Gastroesophageal sphincter (tissue), 4 donors: ENCODE measurements at regions not wholly inside any gene's neighbourhood (a gene's known extent, or its start where the extent isn't known, plus 50 kb on each side); places are given as distances from the start of the nearest gene placed in this dataset.

ENCODE experiments used
- ATAC-seq: fragments of 150-250 bp; one replicate; pipeline ENCODE4 v1.9.1; 2016; ENCODE audit warnings: mild to moderate bottlenecking, moderate library complexity
- H3K27ac ChIP-seq, 4 donors: fragments of 200-600 bp; sonication (generic) in 3 of 4; 1 replicate in 3 of 4; 2 replicates in 1 of 4; pipeline ENCODE4 v1.5.1; 2016 to 2019
- H3K27me3 ChIP-seq: fragments of 200-600 bp; sonication (generic); one replicate; pipeline ENCODE4 v1.5.1; 2019
- H3K36me3 ChIP-seq, 2 donors: fragments of 200-600 bp; sonication (generic); one replicate each; pipeline ENCODE4 v1.5.1; 2019; ENCODE audit warnings: control low read depth in 1 of 2
- H3K4me1 ChIP-seq, 3 donors: fragments of 200-600 bp; sonication (generic); 1 replicate in 2 of 3; 2 replicates in 1 of 3; pipeline ENCODE4 v1.5.1; 2016 to 2019; ENCODE audit warnings: control low read depth in 2 of 3
- H3K4me3 ChIP-seq, 2 donors: fragments of 200-600 bp; sonication (generic); one replicate each; pipeline ENCODE4 v1.5.1; 2019; ENCODE audit warnings: mild to moderate bottlenecking in 1 of 2, moderate library complexity in 1 of 2
- H3K9me3 ChIP-seq, 3 donors: fragments of 200-600 bp; sonication (generic); one replicate each; pipeline ENCODE4 v1.5.1; 2017 to 2019; ENCODE audit warnings: control low read depth in 2 of 3
- EP300 ChIP-seq: sonication (generic); formaldehyde crosslinking; IDR thresholded peaks from one replicate; pipeline ENCODE4 v1.6.1; 2017; ENCODE audit warnings: antibody characterized with exemption, mild to moderate bottlenecking
- POLR2A ChIP-seq, 2 donors: fragments of 450-650 bp; IDR thresholded peaks; one replicate each; pipeline ENCODE4 v1.6.1; 2017; ENCODE audit warnings: antibody characterized with exemption in 2 of 2, mild to moderate bottlenecking in 2 of 2, moderate library complexity in 1 of 2
- POLR2AphosphoS5 ChIP-seq: sonication (generic); formaldehyde crosslinking; IDR thresholded peaks from one replicate; pipeline ENCODE4 v1.6.1; 2017; ENCODE audit warnings: antibody characterized with exemption
- WGBS, 2 donors: methylation state at CpG; one replicate each; pipeline ENCODE4 v1.1.5; 2018; ENCODE audit warnings: low coverage in 1 of 2; 5-methylcytosine and 5-hydroxymethylcytosine counted together
- TF ChIP-seq, protein P1 (sequence below), 4 experiments: fragments of 200-600 bp in 2 of 4; fragments of 450-650 bp in 2 of 4; sonication (generic) in 1 of 4; IDR thresholded peaks; one replicate each; pipeline ENCODE4 v1.5.1; 2017 to 2019; ENCODE audit warnings: antibody characterized with exemption in 4 of 4, mild to moderate bottlenecking in 2 of 4, moderate library complexity in 2 of 4

DNA sequence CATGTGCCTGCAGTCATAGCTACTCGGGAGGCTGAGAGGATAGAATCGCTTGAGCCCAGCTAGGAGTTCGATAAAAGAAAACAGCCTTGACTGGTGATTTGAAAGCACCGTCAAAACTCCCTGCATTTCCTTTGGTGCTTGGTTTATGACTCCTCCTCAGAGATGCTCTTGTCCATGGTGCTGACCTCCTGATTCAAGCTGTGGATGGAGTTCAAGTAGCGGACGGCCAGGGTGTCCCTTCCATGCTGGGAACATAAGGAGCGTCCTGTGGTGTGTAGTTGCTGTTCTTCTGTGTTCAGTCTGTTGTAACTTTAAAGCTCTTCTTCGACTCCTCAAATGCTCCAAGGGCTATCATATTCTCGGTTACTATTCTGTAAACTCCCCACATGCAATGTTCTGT, 382.5 kb upstream of the KIAA1217 start:
- Histone ChIP-seq H3K27ac (no peak overlapping the region), H3K4me3 (no peak overlapping the region), H3K9me3 (no peaks in the 10 kb centered on the region), H3K36me3 (no peaks in the 10 kb centered on the region), H3K4me1 (no peaks in the 10 kb centered on the region), H3K27me3 (no peaks in the 10 kb centered on the region)
- 12 to 28% methylated on average over 7 of the region's 9 CpGs for WGBS, 2 donors
- TF ChIP-seq, protein P1, sequence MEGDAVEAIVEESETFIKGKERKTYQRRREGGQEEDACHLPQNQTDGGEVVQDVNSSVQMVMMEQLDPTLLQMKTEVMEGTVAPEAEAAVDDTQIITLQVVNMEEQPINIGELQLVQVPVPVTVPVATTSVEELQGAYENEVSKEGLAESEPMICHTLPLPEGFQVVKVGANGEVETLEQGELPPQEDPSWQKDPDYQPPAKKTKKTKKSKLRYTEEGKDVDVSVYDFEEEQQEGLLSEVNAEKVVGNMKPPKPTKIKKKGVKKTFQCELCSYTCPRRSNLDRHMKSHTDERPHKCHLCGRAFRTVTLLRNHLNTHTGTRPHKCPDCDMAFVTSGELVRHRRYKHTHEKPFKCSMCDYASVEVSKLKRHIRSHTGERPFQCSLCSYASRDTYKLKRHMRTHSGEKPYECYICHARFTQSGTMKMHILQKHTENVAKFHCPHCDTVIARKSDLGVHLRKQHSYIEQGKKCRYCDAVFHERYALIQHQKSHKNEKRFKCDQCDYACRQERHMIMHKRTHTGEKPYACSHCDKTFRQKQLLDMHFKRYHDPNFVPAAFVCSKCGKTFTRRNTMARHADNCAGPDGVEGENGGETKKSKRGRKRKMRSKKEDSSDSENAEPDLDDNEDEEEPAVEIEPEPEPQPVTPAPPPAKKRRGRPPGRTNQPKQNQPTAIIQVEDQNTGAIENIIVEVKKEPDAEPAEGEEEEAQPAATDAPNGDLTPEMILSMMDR (IDR thresholded peaks at IDR 0.05) = no peak
- TF ChIP-seq POLR2AphosphoS5 = no peak
- TF ChIP-seq EP300 = no peak
- TF ChIP-seq POLR2A (IDR thresholded peaks at IDR 0.05) = no peak
- ATAC-seq = no peak

DNA sequence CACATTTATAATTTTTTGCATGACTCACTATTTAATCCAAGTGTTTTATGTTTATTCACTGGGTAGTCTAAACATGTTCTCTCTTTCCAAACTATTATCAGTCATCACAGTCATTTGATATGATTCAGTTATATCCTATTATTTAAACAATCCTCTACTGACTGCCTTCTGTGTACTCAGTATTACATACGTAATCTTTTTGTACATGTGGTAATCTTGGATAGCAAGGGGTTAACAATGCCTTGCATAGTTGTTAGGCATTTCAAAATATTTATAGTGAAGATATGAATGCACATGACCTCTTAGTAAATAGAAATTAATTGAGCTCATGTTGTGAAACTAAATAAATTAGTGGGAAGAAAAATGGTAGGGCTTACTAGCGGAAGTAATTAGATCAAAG, 379.4 kb upstream of the KIAA1217 start:
- Histone ChIP-seq H3K36me3 (no peaks in the 10 kb centered on the region), H3K27me3 (no peaks in the 10 kb centered on the region), H3K27ac (no peak overlapping the region), H3K9me3 (no peaks in the 10 kb centered on the region), H3K4me3 (no peak overlapping the region), H3K4me1 (no peaks in the 10 kb centered on the region)
- TF ChIP-seq, protein P1 (IDR thresholded peaks at IDR 0.05) = no peak
- ATAC-seq = no peak
- WGBS, 2 donors = 28 to 39% methylated on average over 2 of the region's 2 CpGs

GRCh38 chr10:23834091-23834490, 374.8 kb upstream of the KIAA1217 start:
- Histone ChIP-seq H3K4me3 (no peak overlapping the region), H3K9me3 (no peaks in the 10 kb centered on the region), H3K27me3 (no peaks in the 10 kb centered on the region), H3K36me3 (no peaks in the 10 kb centered on the region), H3K27ac (no peak overlapping the region), H3K4me1 (no peaks in the 10 kb centered on the region)
- no peak for TF ChIP-seq POLR2A (IDR thresholded peaks at IDR 0.05)
- TF ChIP-seq, protein P1 (IDR thresholded peaks at IDR 0.05) = no peak
- TF ChIP-seq POLR2AphosphoS5 = no peak
- no peak for TF ChIP-seq EP300
- ATAC-seq = no peak

- no peaks in the 10 kb centered on the region for H3K4me1 ChIP-seq
- no peak overlapping the region for H3K27ac ChIP-seq
- H3K27me3 ChIP-seq = no peaks in the 10 kb centered on the region
- H3K36me3 ChIP-seq = no peaks in the 10 kb centered on the region
- H3K9me3 ChIP-seq = no peaks in the 10 kb centered on the region
- WGBS, 2 donors = 47 to 76% methylated on average over 2 of the region's 2 CpGs
- no peak for ATAC-seq
- H3K4me3 ChIP-seq = no peak overlapping the region
- TF ChIP-seq, protein P1 (IDR thresholded peaks at IDR 0.05) = no peak
- no peak for TF ChIP-seq POLR2AphosphoS5
- TF ChIP-seq POLR2A (IDR thresholded peaks at IDR 0.05) = no peak
- TF ChIP-seq EP300 = no peak
Measured at GRCh38 chr10:23850631-23851030, 358.3 kb upstream of the KIAA1217 start.

DNA sequence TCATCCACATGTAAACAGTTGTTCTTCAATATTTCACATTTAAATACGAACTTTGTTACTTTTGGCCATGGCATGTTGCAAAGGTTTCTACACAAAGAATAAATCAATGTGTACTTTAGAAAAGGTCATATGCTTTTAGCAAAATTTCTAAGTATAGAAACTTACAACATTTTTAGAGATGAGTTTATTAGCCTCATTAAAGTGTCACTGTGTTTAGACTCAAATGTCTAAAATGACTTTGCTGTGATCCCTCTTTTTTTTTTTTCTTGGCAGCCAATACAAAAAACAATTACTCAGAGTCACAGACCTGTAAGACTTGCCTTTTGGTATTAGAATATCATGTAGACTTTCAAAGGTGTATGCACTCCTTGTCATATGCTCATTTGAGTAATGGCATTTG, 349.3 kb upstream of the KIAA1217 start:
- Histone ChIP-seq H3K9me3 (peaks cover 0 to 15% (median 0%) of the 10 kb centered on the region in 3 donors), H3K36me3 (no peaks in the 10 kb centered on the region), H3K4me3 (no peak overlapping the region), H3K27ac (no peak overlapping the region), H3K27me3 (no peaks in the 10 kb centered on the region), H3K4me1 (no peaks in the 10 kb centered on the region)
- TF ChIP-seq POLR2A (IDR thresholded peaks at IDR 0.05) (no peak), POLR2AphosphoS5 (no peak), EP300 (no peak)
- TF ChIP-seq, protein P1 (IDR thresholded peaks at IDR 0.05) = no peak
- WGBS, 2 donors = 23 to 31% methylated on average over 1 of the region's 1 CpG
- ATAC-seq = no peak
